ENCODE measurements at regions not wholly inside any gene's neighbourhood (a gene's known extent, or its start where the extent isn't known, plus 50 kb on each side); places are given as distances from the start of the nearest gene placed in this dataset.
"Not testable (repeated sequence)": the region's sequence is repeated elsewhere in the genome, so short reads cannot be mapped to it uniquely, and the experiment has no call there.

GRCh38 chr5:82720213-82721086 lies 356.7 kb downstream of the TMEM167A start:
- Histone ChIP-seq H3K36me3 (ENCODE audit: control insufficient read depth, insufficient read depth, low read length) (no peaks in the 10 kb centered on the region), H3K9me3 (ENCODE audit: control insufficient read depth, low read length) (no peaks in the 10 kb centered on the region), H3K4me3 (ENCODE audit: insufficient read depth, low read depth, low read length) (no peak overlapping the region), H3K27ac (ENCODE audit: insufficient read depth, low read depth, low read length, poor library complexity, severe bottlenecking) (no peak overlapping the region), H3K27me3 (ENCODE audit: control insufficient read depth, insufficient read depth, low read length, poor library complexity, severe bottlenecking) (no peaks in the 10 kb centered on the region), H3K4me1 (ENCODE audit: control insufficient read depth, insufficient read depth, low read length) (peaks cover 3% of the 10 kb centered on the region)
- 75 to 83% methylated on average over 5 to 6 of the region's 6 CpGs for WGBS, 2 experiments

- H3K36me3 ChIP-seq (ENCODE audit: control insufficient read depth, insufficient read depth, low read length) = no peaks in the 10 kb centered on the region
- H3K4me1 ChIP-seq (ENCODE audit: control insufficient read depth, insufficient read depth, low read length) = peaks cover 3% of the 10 kb centered on the region
- H3K27me3 ChIP-seq (ENCODE audit: control insufficient read depth, insufficient read depth, low read length, poor library complexity, severe bottlenecking) = no peaks in the 10 kb centered on the region
- no peak overlapping the region for H3K27ac ChIP-seq (ENCODE audit: insufficient read depth, low read depth, low read length, poor library complexity, severe bottlenecking)
- H3K9me3 ChIP-seq (ENCODE audit: control insufficient read depth, low read length) = no peaks in the 10 kb centered on the region
- H3K4me3 ChIP-seq (ENCODE audit: insufficient read depth, low read depth, low read length) = no peak overlapping the region
- no CpG with 5 or more reads among the region's 1 CpG for WGBS, 2 experiments
Measured at GRCh38 chr5:82719368-82719767, 357.8 kb downstream of the TMEM167A start.

GRCh38 chr5:82717738-82718137 lies 359.5 kb downstream of the TMEM167A start:
- no peak overlapping the region for H3K27ac ChIP-seq (ENCODE audit: insufficient read depth, low read depth, low read length, poor library complexity, severe bottlenecking)
- H3K4me1 ChIP-seq (ENCODE audit: control insufficient read depth, insufficient read depth, low read length) = peaks cover 3% of the 10 kb centered on the region
- H3K4me3 ChIP-seq (ENCODE audit: insufficient read depth, low read depth, low read length) = no peak overlapping the region
- H3K9me3 ChIP-seq (ENCODE audit: control insufficient read depth, low read length) = no peaks in the 10 kb centered on the region
- 91 to 95% methylated on average over 2 of the region's 2 CpGs for WGBS, 2 experiments
- H3K27me3 ChIP-seq (ENCODE audit: control insufficient read depth, insufficient read depth, low read length, poor library complexity, severe bottlenecking) = no peaks in the 10 kb centered on the region
- H3K36me3 ChIP-seq (ENCODE audit: control insufficient read depth, insufficient read depth, low read length) = no peaks in the 10 kb centered on the region

- 97% methylated on average over 21 of the region's 21 CpGs for WGBS, 2 experiments
- not testable (repeated sequence) for H3K4me3 ChIP-seq (ENCODE audit: insufficient read depth, low read depth, low read length); H3K4me1 ChIP-seq (ENCODE audit: control insufficient read depth, insufficient read depth, low read length); H3K27ac ChIP-seq (ENCODE audit: insufficient read depth, low read depth, low read length, poor library complexity, severe bottlenecking); H3K9me3 ChIP-seq (ENCODE audit: control insufficient read depth, low read length); H3K27me3 ChIP-seq (ENCODE audit: control insufficient read depth, insufficient read depth, low read length, poor library complexity, severe bottlenecking); H3K36me3 ChIP-seq (ENCODE audit: control insufficient read depth, insufficient read depth, low read length)
Measured at GRCh38 chr5:82714732-82715131, 362.5 kb downstream of the TMEM167A start.

GRCh38 chr5:82713811-82714210 lies 363.4 kb downstream of the TMEM167A start:
- Histone ChIP-seq H3K36me3 (ENCODE audit: control insufficient read depth, insufficient read depth, low read length) (no peaks in the 10 kb centered on the region), H3K27me3 (ENCODE audit: control insufficient read depth, insufficient read depth, low read length, poor library complexity, severe bottlenecking) (no peaks in the 10 kb centered on the region), H3K4me3 (ENCODE audit: insufficient read depth, low read depth, low read length) (no peak overlapping the region), H3K4me1 (ENCODE audit: control insufficient read depth, insufficient read depth, low read length) (no peaks in the 10 kb centered on the region), H3K27ac (ENCODE audit: insufficient read depth, low read depth, low read length, poor library complexity, severe bottlenecking) (no peak overlapping the region), H3K9me3 (ENCODE audit: control insufficient read depth, low read length) (no peaks in the 10 kb centered on the region)
- WGBS, 2 experiments = 88 to 95% methylated on average over 2 of the region's 2 CpGs

GRCh38 chr5:82707741-82708140 lies 369.5 kb downstream of the TMEM167A start:
- H3K4me1 ChIP-seq (ENCODE audit: control insufficient read depth, insufficient read depth, low read length) = no peaks in the 10 kb centered on the region
- H3K27me3 ChIP-seq (ENCODE audit: control insufficient read depth, insufficient read depth, low read length, poor library complexity, severe bottlenecking) = no peaks in the 10 kb centered on the region
- 0% methylated on average over 1 of the region's 1 CpG; no CpG with 5 or more reads in 1 of the 2 experiments for WGBS, 2 experiments
- no peaks in the 10 kb centered on the region for H3K36me3 ChIP-seq (ENCODE audit: control insufficient read depth, insufficient read depth, low read length)
- no peaks in the 10 kb centered on the region for H3K9me3 ChIP-seq (ENCODE audit: control insufficient read depth, low read length)
- H3K4me3 ChIP-seq (ENCODE audit: insufficient read depth, low read depth, low read length) = no peak overlapping the region
- no peak overlapping the region for H3K27ac ChIP-seq (ENCODE audit: insufficient read depth, low read depth, low read length, poor library complexity, severe bottlenecking)

- Histone ChIP-seq H3K36me3 (ENCODE audit: control insufficient read depth, insufficient read depth, low read length) (no peaks in the 10 kb centered on the region), H3K4me1 (ENCODE audit: control insufficient read depth, insufficient read depth, low read length) (no peaks in the 10 kb centered on the region), H3K27me3 (ENCODE audit: control insufficient read depth, insufficient read depth, low read length, poor library complexity, severe bottlenecking) (no peaks in the 10 kb centered on the region), H3K9me3 (ENCODE audit: control insufficient read depth, low read length) (no peaks in the 10 kb centered on the region), H3K4me3 (ENCODE audit: insufficient read depth, low read depth, low read length) (no peak overlapping the region), H3K27ac (ENCODE audit: insufficient read depth, low read depth, low read length, poor library complexity, severe bottlenecking) (no peak overlapping the region)
- WGBS, 2 experiments = 98% methylated on average over 2 of the region's 2 CpGs
Measured at GRCh38 chr5:82704381-82704780, 372.8 kb downstream of the TMEM167A start.

GRCh38 chr5:82702046-82702445 lies 375.1 kb downstream of the TMEM167A start:
- whole genome bisulfite sequencing, 2 experiments = 0% methylated on average over 1 of the region's 1 CpG
- no peaks in the 10 kb centered on the region for H3K27me3 ChIP-seq (ENCODE audit: control insufficient read depth, insufficient read depth, low read length, poor library complexity, severe bottlenecking)
- H3K4me3 ChIP-seq (ENCODE audit: insufficient read depth, low read depth, low read length) = no peak overlapping the region

GRCh38 chr5:82699737-82700136 lies 377.5 kb downstream of the TMEM167A start:
- Histone ChIP-seq H3K27me3 (ENCODE audit: control insufficient read depth, insufficient read depth, low read length, poor library complexity, severe bottlenecking) (no peaks in the 10 kb centered on the region), H3K9me3 (ENCODE audit: control insufficient read depth, low read length) (no peaks in the 10 kb centered on the region), H3K27ac (ENCODE audit: insufficient read depth, low read depth, low read length, poor library complexity, severe bottlenecking) (no peak overlapping the region), H3K36me3 (ENCODE audit: control insufficient read depth, insufficient read depth, low read length) (no peaks in the 10 kb centered on the region), H3K4me3 (ENCODE audit: insufficient read depth, low read depth, low read length) (no peak overlapping the region), H3K4me1 (ENCODE audit: control insufficient read depth, insufficient read depth, low read length) (no peaks in the 10 kb centered on the region)
- WGBS, 2 experiments = 75 to 92% methylated on average over 5 to 6 of the region's 6 CpGs

More at GRCh38 chr5:82702046-82702445, 375.1 kb downstream of the TMEM167A start:
- no peak overlapping the region for H3K27ac ChIP-seq (ENCODE audit: insufficient read depth, low read depth, low read length, poor library complexity, severe bottlenecking)
- no peaks in the 10 kb centered on the region for H3K9me3 ChIP-seq (ENCODE audit: control insufficient read depth, low read length)
- no peaks in the 10 kb centered on the region for H3K36me3 ChIP-seq (ENCODE audit: control insufficient read depth, insufficient read depth, low read length)
- no peaks in the 10 kb centered on the region for H3K4me1 ChIP-seq (ENCODE audit: control insufficient read depth, insufficient read depth, low read length)

GRCh38 chr5:82698026-82698425 lies 379.2 kb downstream of the TMEM167A start:
- Histone ChIP-seq H3K27me3 (ENCODE audit: control insufficient read depth, insufficient read depth, low read length, poor library complexity, severe bottlenecking) (no peaks in the 10 kb centered on the region), H3K27ac (ENCODE audit: insufficient read depth, low read depth, low read length, poor library complexity, severe bottlenecking) (no peak overlapping the region), H3K36me3 (ENCODE audit: control insufficient read depth, insufficient read depth, low read length) (no peaks in the 10 kb centered on the region), H3K4me1 (ENCODE audit: control insufficient read depth, insufficient read depth, low read length) (no peaks in the 10 kb centered on the region), H3K4me3 (ENCODE audit: insufficient read depth, low read depth, low read length) (no peak overlapping the region), H3K9me3 (ENCODE audit: control insufficient read depth, low read length) (no peaks in the 10 kb centered on the region)
- WGBS, 2 experiments = 100% methylated on average over 1 of the region's 1 CpG; no CpG with 5 or more reads in 1 of the 2 experiments
